PC-3 (cell line): ENCODE measurements at regions not wholly inside any gene's neighbourhood (a gene's known extent, or its start where the extent isn't known, plus 50 kb on each side); places are given as distances from the start of the nearest gene placed in this dataset.

Experiments used
- ATAC-seq: fragments of 200-7000 bp; cut with Tn5 transposase; 2 replicates; pipeline ENCODE4 v1.9.1; 2020; ENCODE audit warnings: mild to moderate bottlenecking, moderate library complexity
- BruUV-seq: library from RNA; stranded (reverse); fragments of 400-500 nt; replicated peaks from 2 replicates; lab custom pipeline; 2021; lab: Mats Ljungman, UMichigan
- CTCF ChIA-PET: fragments of 300-600 bp; sonication (Branson Sonifier 250); formaldehyde crosslinking; loops from one replicate; lab custom pipeline; 2022; ENCODE audit warnings: antibody characterized with exemption; lab: Charles Lee
- POLR2A ChIA-PET: fragments of 300-600 bp; sonication (Branson Sonifier 250); formaldehyde crosslinking; loops from one replicate; lab custom pipeline; 2022; ENCODE audit warnings: antibody characterized with exemption; ENCODE audit not compliant: unreplicated experiment; lab: Charles Lee
- DNase-seq: peaks from one replicate; pipeline ENCODE4 v3.0.0-alpha.2; 2015
- H2AFZ ChIP-seq: fragments of 300-600 bp; sonication (generic); 2 replicates; pipeline ENCODE4 v1.6.0; 2016; ENCODE audit warnings: antibody characterized with exemption, low read length
- H3F3A ChIP-seq: fragments of 300-600 bp; sonication (generic); one replicate; pipeline ENCODE4 v1.6.0; 2017; ENCODE audit warnings: antibody characterized with exemption, low read length, control low read depth, mild to moderate bottlenecking; ENCODE audit not compliant: unreplicated experiment
- H3K27ac ChIP-seq: fragments of 300-600 bp; sonication (generic); 2 replicates; pipeline ENCODE4 v1.5.1; 2016; ENCODE audit warnings: mild to moderate bottlenecking, low read length
- H3K27me3 ChIP-seq: fragments of 300-600 bp; sonication (generic); 2 replicates; pipeline ENCODE4 v1.6.1; 2016; ENCODE audit warnings: low read length, mixed read lengths
- H3K36me3 ChIP-seq: fragments of 300-600 bp; sonication (generic); 2 replicates; pipeline ENCODE4 v1.6.1; 2016; ENCODE audit warnings: low read depth, mixed run types, low read length, mixed read lengths
- H3K4me1 ChIP-seq: fragments of 300-600 bp; sonication (generic); 2 replicates; pipeline ENCODE4 v1.5.1; 2016; ENCODE audit warnings: low read length; ENCODE audit not compliant: insufficient read depth
- H3K4me2 ChIP-seq: fragments of 300-600 bp; sonication (generic); 2 replicates; pipeline ENCODE4 v1.6.0; 2016; ENCODE audit warnings: low read length
- H3K4me3 ChIP-seq: fragments of 300-600 bp; sonication (generic); 2 replicates; pipeline ENCODE4 v1.5.1; 2016; ENCODE audit warnings: mild to moderate bottlenecking, low read length, mixed read lengths
- H3K79me2 ChIP-seq: fragments of 300-600 bp; sonication (generic); 2 replicates; pipeline ENCODE4 v1.6.1; 2017; ENCODE audit warnings: low read length, mixed read lengths
- H3K9ac ChIP-seq: fragments of 300-600 bp; sonication (generic); 2 replicates; pipeline ENCODE4 v1.6.0; 2016; ENCODE audit warnings: mild to moderate bottlenecking, low read length
- H3K9me2 ChIP-seq: fragments of 300-600 bp; sonication (generic); replicated peaks from 2 replicates; pipeline ENCODE4 v1.6.1; 2016; ENCODE audit warnings: mixed run types, low read length, mixed read lengths
- H3K9me3 ChIP-seq: fragments of 300-600 bp; sonication (generic); 2 replicates; pipeline ENCODE4 v1.6.1; 2016; ENCODE audit warnings: low read length, mixed read lengths
- H4K20me1 ChIP-seq: fragments of 300-600 bp; sonication (generic); 2 replicates; pipeline ENCODE4 v1.6.1; 2016; ENCODE audit warnings: low read length, mixed read lengths
- EZH2 ChIP-seq: fragments of 300-600 bp; sonication (generic); IDR thresholded peaks from one replicate; pipeline ENCODE4 v1.6.1; 2017; ENCODE audit warnings: antibody characterized with exemption, mild to moderate bottlenecking, low read length; ENCODE audit not compliant: unreplicated experiment
- EZH2phosphoT487 ChIP-seq: fragments of 300-600 bp; sonication (generic); IDR thresholded peaks from 2 replicates; pipeline ENCODE4 v1.6.1; 2018; ENCODE audit warnings: mild to moderate bottlenecking, antibody characterized with exemption, low read length, borderline replicate concordance
- intact Hi-C: fragments of 100-400 bp; cut with micrococcal nuclease; formaldehyde crosslinking; loops from 2 replicates; pipeline ENCODE4 v1.9.0; 2023
- TF ChIP-seq, protein P1 (sequence below): fragments of 300-600 bp; sonication (generic); conservative IDR thresholded peaks from 2 replicates; pipeline ENCODE4 v1.5.1; 2017; ENCODE audit warnings: antibody characterized with exemption, low read depth, mild to moderate bottlenecking, low read length

DNA sequence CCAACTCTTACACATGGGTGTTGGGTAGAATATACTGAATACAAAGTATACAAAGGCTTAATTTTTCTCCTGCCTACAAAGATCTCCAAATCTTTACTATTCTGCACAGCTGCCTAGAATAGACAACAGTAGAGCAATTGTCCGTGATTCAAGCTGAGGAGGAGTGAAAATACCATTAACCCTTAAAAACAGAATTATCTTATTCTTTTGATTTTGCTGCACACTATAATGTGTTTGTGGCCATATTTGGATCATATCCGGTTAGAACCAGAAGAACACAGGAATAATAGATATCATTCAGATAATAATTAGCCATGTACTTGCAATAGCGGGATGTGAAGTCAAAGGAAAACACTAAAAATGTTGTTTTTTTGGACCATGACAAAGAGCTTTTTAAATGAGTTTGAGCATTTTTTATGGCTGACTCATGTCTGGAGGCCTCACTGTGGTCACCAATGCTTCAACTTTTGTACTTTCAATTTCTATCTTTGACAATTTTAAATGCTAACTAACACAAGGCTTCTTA, 197.6 kb upstream of the FOXD3 start:
- Histone ChIP-seq H3K79me2 (no peaks in the 10 kb centered on the region), H2AFZ (no peak overlapping the region), H3K4me1 (no peaks in the 10 kb centered on the region), H4K20me1 (0 out of 2 replicates have a peak, but pooled peaks cover 3% of the 10 kb centered on the region), H3K9me3 (no peaks in the 10 kb centered on the region), H3K27me3 (peaks cover 72% of the 10 kb centered on the region), H3K36me3 (no peaks in the 10 kb centered on the region), H3K9me2 (no peaks in the 10 kb centered on the region), H3K27ac (no peak overlapping the region), H3K4me2 (no peak overlapping the region), H3F3A (no peaks in the 10 kb centered on the region), H3K9ac (no peak overlapping the region), H3K4me3 (no peak overlapping the region)
- POLR2A ChIA-PET = no interaction called here
- ATAC-seq (no peak), DNase-seq (peak; percentile 33)
- no TSS peak for BruUV-seq
- TF ChIP-seq, protein P1, sequence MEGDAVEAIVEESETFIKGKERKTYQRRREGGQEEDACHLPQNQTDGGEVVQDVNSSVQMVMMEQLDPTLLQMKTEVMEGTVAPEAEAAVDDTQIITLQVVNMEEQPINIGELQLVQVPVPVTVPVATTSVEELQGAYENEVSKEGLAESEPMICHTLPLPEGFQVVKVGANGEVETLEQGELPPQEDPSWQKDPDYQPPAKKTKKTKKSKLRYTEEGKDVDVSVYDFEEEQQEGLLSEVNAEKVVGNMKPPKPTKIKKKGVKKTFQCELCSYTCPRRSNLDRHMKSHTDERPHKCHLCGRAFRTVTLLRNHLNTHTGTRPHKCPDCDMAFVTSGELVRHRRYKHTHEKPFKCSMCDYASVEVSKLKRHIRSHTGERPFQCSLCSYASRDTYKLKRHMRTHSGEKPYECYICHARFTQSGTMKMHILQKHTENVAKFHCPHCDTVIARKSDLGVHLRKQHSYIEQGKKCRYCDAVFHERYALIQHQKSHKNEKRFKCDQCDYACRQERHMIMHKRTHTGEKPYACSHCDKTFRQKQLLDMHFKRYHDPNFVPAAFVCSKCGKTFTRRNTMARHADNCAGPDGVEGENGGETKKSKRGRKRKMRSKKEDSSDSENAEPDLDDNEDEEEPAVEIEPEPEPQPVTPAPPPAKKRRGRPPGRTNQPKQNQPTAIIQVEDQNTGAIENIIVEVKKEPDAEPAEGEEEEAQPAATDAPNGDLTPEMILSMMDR = no peak
- TF ChIP-seq EZH2 = no peak
- CTCF ChIA-PET = no interaction called here
- intact Hi-C loops = no loop called here

DNA sequence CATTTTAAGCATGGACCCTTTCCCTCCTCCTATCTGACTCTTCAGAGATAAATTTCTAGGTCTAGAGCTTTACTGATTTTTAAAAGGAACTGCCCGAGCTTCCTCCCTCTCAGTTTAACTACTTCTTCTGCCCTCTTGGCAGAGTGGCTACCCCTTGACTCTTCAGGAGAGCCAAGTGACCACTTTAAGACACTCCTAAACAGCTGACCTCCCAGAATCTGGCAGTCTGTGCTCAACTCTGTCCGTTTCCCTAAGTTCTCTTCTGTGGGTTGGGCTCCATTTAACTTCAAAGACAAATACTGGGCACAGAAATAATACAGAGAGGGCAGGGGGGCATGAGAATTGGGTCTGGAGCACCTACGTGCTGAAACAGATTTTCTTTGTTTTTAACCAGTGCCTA, 196.3 kb upstream of the FOXD3 start:
- DNase-seq (no peak), ATAC-seq (no peak)
- TF ChIP-seq EZH2phosphoT487 (no peak), EZH2 (no peak)
- TF ChIP-seq, protein P1 = no peak
- Histone ChIP-seq H3K27ac (no peak overlapping the region), H3K36me3 (no peaks in the 10 kb centered on the region), H4K20me1 (0 out of 2 replicates have a peak, but pooled peaks cover 3% of the 10 kb centered on the region), H3K9ac (no peak overlapping the region), H3F3A (no peaks in the 10 kb centered on the region), H3K9me2 (no peaks in the 10 kb centered on the region), H2AFZ (no peak overlapping the region), H3K4me3 (no peak overlapping the region), H3K9me3 (no peaks in the 10 kb centered on the region), H3K4me1 (no peaks in the 10 kb centered on the region), H3K79me2 (no peaks in the 10 kb centered on the region), H3K27me3 (peaks cover 79% of the 10 kb centered on the region), H3K4me2 (no peak overlapping the region)
- CTCF ChIA-PET = no interaction called here
- intact Hi-C loops = no loop called here
- POLR2A ChIA-PET = no interaction called here
- BruUV-seq = no TSS peak

DNA sequence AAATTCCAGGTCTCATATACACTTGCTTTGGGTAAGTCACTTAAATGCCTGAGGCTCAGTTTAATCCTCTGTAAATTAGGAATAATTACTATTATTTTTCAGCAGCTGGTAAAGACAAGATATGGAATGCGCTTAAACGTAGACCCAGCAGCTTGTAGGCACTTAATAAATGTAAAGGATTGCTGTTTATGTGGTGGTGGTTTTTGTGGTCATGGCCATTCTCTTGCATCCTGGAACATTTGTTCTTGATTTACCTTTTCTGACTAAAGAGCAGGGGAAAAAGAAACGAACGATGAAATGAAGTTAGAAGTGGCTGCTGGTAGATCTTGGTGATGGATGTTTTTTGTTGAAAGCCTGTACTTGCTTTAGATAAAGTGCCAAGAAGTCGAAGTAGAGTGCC, 195.0 kb upstream of the FOXD3 start:
- no peaks in the 10 kb centered on the region for H3K4me1 ChIP-seq
- ATAC-seq (no peak), DNase-seq (no peak)
- H3K27me3 ChIP-seq = peaks cover 82% of the 10 kb centered on the region
- H3K79me2 ChIP-seq = no peaks in the 10 kb centered on the region
- no peak overlapping the region for H3K9ac ChIP-seq
- no peak overlapping the region for H3K4me2 ChIP-seq
- H3K27ac ChIP-seq = no peak overlapping the region
- intact Hi-C loops = no loop called here
- no peaks in the 10 kb centered on the region for H3F3A ChIP-seq
- H4K20me1 ChIP-seq = 0 out of 2 replicates have a peak, but pooled peaks cover 3% of the 10 kb centered on the region
- no peak overlapping the region for H2AFZ ChIP-seq
- BruUV-seq = no TSS peak
- TF ChIP-seq, protein P1 = no peak
- TF ChIP-seq EZH2phosphoT487 = no peak
- no peak for TF ChIP-seq EZH2
- no peaks in the 10 kb centered on the region for H3K9me3 ChIP-seq
- no peaks in the 10 kb centered on the region for H3K9me2 ChIP-seq
- H3K36me3 ChIP-seq = no peaks in the 10 kb centered on the region
- CTCF ChIA-PET = no interaction called here
- POLR2A ChIA-PET = no interaction called here
- H3K4me3 ChIP-seq = no peak overlapping the region
